NCI-H2171 treated with DMSO at 0.1 percent for 48 hours (cell line): ENCODE measurements at regions not wholly inside any gene's neighbourhood (a gene's known extent, or its start where the extent isn't known, plus 50 kb on each side); places are given as distances from the start of the nearest gene placed in this dataset.

Experiments
- DNase-seq: peaks from one replicate; lab custom pipeline; 2025; lab: John Stamatoyannopoulos, UW

DNA sequence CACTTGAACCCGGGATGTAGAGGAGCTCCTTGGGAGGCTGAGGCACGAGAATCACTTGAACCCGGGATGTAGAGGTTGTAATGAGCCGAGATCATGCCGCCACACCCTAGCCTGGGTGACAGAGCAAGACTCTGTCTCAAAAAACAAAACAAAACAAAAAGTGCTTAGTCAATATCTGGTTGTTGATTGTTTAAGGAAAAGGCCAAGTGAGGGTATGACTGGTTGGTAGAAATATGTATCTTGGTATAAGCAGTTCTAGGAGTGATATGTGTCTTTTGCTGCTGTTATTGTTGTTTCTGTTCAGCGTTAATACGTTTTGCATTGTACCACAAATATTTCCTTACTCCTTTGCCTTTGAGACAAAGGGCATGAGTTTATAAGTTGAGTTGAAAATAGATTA lies 210.7 kb upstream of the DMRT1 start:
- DNase-seq, result no peak

DNA sequence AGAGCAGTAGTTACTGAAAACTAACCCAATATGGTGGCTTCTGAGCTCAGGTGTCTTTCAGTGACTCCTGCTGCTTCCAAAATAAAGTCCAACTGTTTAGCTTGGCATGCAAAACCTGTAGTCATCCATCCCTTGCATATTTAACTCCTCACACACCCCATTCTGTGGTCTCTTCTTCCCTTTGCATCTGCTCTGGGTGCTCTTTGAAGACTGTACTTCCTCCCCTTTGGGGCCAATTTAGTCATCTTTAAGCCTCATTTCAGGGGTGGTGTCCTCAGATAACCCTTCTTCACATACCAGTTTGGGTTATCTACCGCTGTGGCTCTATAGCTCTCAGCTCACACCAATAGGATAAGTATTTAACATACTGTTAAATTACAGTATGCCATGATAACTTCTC lies 209.9 kb upstream of the DMRT1 start:
- no peak for DNase-seq

DNA sequence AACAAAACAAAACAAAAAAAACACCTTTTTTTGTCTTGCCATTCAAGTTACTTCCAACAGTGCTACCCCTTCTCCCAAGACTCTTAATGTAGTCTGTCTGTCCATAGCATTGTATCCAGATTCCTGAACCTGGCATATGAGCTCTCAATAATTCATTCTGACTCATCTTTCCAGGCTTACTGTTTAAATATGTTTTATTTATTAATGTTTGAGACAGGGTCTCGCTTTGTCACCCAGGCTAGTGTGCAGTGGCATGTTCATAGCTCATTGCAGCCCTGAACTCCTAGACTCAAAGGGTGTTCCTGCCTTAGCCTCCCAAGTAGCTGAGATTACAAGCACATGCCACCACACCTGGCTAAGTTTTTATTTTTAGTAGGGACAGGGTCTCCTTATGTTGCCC lies 208.0 kb upstream of the DMRT1 start:
- no peak for DNase-seq

DNA sequence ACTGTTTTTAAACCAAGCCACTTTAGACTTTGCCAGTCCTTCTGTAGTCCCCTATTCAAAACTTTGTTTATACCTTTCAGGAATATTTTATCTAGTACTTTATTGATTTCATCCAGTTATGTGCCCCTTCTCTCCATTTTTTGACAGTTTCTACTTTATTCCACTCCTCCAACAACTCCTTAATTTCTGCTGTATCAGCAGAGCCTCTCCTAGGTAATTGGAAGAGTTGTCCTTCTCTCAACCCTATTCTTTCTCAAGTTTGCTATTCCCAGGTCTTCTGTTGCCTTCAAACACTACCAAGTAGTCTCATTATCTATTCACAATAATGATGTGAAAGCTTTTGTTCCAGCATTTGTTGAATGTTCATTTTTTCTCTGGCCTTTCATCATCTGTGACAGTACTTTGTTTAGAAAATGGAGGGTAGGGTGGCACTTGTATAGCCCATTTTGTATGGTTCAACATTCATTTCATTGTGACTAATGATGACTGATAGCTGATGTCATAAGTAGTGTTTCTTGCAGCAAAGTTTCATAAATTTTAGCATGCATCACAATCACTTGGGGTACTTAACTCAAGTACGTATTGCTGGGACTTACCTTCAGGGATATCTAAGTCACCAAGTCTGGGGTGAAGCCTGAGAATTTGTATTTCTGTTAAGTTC lies 204.4 kb upstream of the DMRT1 start:
- DNase-seq, result no peak

DNA sequence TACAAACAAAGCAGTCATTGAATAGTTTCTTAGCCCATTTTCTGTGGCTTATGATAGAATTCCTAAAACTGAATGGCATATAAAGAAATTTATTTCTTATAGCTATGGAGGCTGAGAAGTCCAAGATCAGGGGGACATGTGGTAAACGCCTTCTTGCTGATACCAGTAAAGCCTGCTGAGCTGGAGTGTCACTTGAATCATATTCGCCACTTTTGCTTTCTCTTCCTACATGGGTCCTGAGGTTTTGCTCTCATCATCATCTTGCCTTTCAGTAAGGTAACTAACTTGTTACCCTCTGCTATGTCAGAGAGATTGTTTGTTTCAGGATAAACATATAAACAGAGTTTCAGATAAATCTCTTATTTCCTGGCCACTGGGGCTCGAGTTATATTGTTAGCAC lies 203.3 kb upstream of the DMRT1 start:
- no peak for DNase-seq

DNA sequence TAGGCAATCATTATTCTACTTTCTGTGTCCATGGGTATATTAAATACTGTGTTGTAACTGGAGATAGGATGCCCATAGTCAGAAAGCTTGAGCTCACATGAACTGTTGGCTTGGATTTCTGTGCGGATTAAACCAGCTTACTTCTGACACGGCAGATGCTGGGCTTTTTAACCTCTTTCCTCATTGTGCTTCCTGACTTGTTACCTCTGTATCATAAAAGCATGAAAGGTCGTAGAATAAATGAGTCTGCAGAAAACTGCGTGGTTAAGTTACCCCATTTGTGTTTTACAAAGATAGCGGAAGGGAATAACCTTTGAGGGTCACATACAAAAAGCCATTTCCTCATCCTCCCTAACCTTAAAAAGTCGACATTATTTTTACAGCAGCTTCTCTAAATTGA lies 199.5 kb upstream of the DMRT1 start:
- no peak for DNase-seq

DNA sequence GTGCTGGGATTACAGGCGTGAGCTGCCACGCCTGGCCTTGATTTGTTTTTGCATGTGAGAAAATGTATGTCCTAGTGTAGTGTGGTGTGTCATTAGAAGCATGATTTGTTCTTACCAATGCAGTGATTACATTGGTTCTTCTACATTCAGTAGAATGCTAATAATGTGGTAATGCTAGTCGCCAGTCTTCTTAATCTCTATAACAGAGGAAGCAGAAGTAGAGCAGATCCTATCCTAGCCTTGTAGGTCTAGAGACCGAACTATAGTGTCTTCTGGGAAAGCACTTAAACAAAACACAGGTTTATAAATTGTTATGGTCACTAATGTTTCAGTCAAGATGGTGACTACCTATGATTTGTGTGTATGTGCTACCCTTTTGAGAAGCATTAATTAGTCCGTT lies 197.5 kb upstream of the DMRT1 start:
- no peak for DNase-seq

DNA sequence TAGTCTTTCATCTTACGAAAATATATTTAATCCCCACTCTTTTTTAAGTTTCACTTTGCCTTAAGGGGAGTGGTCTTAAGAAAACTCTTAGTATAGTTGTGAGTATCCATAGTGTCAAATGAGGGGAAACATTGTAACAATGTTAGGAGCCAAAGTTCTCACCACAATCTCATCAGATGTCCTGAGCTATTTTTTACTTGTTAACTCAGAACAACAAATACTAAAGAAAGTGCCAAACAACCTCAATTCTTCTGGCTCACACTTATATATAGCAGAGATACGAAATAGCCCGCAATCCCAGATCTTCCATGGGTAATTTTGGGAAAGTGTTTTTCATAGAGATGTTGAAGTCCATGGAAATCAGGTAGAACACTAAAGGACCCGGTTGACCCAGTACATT lies 194.0 kb upstream of the DMRT1 start:
- DNase-seq, result no peak

DNA sequence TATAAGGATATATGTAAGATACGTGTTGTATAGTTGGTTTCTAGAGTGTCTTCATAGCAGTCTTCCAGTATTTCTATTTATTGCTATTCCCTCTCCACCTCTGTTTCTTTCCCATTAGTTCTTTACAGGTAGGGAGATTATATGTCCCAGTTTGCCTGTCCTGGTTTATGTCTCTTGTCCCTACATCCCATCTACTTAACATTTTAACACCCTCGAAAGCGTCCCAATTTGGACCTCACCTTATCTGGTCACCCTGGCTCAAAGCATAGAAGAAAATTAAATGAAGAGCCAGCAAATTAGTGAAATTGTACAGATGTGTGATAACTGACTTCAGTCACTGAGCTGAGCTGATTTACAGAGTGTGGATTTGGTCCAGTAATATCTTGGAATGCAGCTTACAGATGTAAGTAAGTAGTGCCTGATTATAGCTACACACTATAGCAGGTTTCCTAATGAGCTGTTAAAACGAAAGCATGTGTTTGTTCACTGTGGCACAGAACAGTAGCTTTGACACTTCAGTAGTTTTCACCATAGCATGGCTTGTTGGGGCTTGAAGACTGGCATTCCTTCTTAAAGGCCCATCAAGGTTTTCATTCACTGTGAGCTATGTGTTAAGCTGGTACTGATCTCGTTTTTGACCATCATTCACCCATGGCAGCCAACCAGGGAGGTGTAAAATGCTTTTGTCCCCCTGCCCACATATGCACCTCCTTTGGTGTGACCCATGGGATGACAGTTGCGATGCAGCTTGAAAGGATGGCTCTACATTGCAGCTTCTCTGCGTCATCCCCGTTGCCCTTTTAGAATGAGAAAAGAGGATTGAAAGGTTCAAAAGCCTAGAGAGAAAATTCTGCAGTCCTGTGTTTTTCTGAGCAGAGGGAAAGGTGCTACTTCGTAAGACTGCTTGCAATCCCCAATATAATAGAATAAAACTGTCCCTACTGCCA lies 192.1 kb upstream of the DMRT1 start:
- no peak for DNase-seq

DNA sequence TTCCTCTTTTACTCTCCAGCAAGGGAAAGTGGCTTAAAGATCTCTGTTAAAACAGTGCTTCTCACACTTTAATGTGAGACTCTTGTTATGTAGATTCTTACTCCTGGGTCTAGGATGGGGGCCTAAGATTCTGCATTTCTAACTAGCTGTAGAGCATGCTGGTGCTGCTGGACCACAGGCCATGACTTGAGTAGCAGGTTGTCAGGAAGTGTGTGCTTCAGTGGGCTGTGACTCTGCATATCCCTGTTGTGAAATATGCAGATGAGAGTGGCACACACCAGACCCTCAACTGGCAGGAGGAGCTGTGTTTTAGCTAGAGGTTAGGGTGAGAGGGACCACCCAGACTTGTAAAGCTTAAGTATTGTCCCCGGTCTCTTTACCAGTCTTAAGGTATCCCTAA lies 191.1 kb upstream of the DMRT1 start:
- DNase-seq, result no peak

DNA sequence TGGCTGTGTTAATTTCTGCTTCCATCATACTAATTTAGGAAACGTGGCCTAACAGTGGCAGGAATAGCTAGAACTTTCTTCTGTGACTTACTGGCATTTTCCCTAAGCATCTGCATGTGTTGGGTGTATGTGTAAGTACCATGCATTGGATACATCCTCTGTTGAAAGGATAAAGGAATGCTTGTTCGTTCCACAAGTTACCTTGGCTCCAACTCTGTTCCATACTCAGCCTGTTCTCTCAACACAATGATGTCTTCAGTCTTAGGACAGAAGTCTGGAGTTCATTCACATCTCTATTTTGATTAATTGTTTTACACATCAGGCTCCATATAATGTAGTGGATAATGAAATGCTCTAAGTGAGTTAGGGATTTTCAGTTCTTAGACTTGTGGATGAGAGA lies 190.1 kb upstream of the DMRT1 start:
- DNase-seq, result no peak

DNA sequence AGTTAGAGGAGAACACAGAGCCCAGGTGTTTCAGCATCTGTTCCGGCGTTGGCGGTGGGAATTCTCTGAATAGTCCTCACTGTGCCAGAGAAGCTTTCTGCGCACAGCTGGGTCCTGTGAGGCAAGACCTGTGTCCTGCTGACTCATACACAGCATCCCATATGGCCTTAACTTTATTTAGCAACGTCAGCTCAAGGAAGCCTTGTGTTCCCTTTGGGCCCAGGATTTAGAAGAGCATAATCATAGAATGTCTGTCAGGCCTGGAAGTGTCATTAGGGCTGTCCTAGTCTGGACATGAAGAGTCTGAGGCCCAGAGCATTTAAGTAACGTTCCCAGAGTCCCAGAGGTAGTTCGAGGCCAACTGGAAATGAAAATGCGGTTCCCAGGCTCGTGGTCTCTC lies 188.6 kb upstream of the DMRT1 start:
- no peak for DNase-seq

DNA sequence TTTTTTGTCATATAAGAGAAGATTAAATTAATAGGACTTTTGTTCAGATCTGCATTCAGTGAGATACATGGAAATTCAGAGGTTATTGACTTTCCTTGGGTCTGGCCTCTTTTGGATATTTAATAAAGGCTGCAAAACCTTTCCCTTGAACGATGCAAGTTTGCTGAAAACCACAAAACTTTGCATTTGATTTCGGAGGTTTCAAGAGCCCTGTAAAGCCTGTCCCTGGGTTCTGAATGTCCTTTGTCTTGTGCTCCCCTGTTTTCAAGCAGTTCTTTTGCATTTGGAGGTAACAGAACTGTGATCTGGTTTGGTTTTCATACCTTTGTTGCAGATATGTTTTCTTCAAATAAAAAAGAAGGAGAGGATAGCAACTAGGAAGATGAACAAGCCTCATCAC lies 188.1 kb upstream of the DMRT1 start:
- DNase-seq, result no peak

DNA sequence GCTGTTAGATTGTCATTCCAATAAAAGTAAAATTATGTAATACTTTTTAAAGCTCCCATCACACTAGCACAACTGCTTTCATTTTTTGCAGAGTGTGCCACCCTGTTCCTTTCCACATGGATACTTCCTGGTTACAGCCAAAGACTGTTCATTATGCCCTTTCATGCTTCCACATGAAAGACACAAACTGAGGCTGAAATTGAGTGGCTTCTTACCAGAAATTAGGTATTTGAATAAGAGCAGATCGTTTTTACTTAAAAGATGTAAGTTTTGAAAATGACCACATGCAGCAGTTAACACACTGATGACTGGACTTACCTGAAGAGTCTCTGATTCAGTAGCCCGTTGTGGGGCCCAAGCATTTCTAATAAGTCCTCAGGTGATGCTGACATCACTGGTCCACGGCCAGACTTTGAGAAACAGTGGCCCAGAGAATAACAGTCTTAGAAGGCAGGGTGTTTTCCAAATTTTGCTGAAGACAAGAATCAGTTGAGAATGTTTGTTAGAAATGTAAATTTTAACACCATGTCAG lies 187.6 kb upstream of the DMRT1 start:
- DNase-seq, result no peak

DNA sequence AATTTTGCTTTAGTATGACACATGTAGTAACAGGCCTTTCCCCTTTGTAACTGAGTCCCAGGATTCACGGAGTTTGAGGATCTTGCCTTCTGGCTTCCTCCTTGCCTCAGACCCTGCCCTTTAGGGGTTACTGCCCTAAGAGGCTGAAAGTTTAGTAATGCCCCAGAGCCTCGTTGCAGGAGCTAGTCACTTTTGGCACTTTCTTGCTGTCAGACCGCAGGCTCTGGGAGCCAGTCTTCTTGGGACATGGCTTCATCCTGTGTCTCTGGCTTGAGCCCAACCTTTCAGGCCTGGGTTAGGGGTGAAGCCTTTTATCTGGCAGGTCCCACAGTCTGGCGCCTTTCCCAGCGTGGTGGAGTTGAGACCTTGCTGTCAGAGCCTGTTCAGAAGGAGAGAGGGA lies 185.6 kb upstream of the DMRT1 start:
- no peak for DNase-seq

DNA sequence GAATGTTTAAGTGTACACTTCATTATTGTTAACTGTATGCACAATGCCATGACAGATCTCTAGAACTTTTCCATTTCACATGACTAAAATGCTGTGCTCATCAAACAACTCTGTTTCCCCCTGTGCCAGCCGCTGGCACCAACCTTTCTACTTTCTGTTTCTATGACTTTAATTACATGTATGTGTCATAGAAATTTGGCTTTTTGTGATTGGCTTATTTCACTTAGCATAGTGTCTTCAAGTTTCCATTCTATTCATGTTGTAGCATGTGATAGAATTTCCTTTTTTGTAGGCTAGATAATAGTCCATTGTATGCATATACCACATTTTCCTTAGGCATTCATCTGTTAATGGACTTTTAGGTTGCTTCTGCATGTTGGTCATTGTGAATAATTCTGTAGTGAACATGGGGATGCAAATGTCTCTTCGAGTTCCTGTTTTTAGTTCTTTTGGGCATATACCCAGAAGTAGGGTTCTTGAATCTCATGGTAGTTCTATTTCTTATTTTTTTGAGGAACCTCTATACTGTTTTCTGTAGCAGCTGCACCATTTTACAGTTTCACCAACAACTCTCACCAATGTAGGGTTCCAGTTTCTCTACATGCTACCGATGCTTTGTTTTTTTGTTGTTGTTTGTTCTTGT lies 184.4 kb upstream of the DMRT1 start:
- DNase-seq, result no peak

DNA sequence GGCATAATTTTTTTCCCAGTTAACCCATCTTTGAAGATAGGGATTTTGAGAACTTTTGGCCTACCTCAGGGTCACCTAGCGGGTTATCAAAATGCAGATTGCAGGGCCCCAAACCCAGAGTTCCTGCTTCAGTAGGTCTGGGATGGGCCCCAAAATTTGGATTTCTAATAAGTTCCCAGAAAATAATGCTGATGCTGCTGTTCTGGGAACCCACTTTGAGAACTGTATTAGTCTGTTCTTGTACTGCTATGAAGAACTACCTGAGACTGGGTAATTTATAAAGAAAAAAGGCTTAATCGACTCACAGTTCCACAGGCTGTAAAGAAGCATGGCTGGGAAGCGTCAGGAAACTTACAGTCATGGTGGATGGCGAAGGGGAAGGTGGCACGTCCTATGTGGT lies 182.2 kb upstream of the DMRT1 start:
- no peak for DNase-seq

DNA sequence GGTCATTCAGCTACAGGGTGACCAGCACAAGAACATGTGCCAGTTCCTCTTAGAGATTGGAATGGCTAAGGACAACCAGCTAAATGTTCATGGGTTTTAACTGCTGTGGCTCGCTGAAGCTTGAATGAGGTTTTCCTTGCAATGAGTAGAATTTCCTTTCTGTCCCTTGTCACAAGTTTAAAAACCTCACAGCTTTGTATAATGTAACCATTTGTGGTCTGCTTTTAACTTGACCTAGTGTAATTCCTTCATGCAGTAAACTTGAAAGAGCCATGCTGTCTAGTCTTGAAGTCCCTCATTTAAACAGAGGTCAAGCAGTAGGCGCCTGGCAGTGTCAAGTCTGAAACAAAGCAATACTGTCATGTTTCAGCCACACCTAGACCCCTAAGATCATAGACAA lies 181.3 kb upstream of the DMRT1 start:
- DNase-seq, result no peak

DNA sequence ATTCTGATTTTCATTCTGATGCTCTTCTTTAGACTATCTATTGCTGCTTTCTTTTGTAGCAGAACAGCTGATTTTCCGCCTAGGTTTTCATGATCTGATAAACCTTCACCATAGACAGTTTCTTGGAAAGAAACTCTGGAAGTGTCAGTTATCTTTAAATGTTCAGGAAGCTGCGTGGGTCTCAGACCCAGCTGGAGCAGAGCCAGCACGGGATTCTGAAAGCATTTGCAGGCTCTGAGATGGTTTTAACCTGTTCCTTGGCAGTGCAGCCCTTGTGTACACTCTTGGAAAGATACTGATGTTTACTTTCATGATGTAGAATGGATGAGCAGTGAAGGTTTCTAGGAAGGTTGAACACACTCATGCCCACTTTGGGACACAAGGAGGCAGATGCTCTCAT lies 178.0 kb upstream of the DMRT1 start:
- no peak for DNase-seq

DNA sequence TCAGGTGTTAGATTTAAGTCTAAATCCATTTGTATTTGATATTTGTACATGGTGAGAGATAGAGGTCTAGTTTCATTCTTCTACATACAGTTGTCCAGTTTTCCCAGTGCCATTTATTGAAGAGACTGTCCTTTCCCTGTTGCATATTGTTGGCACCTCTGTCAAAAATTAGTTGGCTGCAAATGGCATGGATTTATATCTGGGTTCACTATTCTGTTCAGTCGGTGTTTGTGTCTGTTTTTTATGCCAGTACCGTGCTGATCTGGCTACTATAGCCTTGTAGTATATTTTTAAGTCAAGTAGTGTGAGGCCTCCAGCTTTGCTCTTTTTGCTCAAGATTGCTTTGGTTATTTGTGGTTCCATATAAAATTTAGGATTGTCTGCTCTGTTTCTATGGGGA lies 176.2 kb upstream of the DMRT1 start:
- DNase-seq, result no peak

DNA sequence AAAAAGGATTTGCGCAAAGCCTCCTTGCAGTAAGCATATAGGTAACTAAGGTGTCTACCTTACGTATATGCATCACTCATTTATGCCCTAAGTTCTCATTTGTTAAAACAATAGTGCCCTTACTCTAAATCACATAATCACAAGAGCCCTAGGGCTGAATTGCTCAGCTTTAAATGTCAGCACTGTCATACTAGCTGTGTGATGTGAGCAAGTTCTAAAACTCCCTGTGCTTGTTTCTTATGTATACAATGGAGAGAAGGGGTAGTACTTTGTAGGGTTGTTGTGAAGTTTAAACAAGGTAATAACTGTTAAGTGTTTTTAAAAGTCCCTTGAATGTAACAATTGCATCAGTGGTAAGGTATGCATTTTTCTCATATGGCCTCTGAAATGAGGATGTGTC lies 169.5 kb upstream of the DMRT1 start:
- DNase-seq, result no peak

DNA sequence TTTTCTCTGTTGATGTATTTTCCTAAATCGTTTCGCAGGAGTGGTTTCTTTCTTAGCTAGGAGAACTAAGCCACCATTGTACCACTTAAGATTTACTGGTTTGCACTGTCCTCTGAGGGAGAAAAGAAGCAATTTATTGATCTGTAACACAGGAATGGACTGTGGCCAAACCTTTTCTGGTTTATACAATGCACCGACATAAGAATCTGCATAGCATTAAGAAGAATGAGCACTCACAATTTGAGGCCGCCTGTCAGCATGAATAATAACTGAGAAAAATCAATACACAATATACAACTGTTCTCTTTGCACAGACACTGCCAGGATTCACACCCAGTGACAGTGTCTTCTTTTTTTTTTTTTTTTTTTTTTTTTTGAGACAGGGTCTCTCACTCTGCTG lies 168.6 kb upstream of the DMRT1 start:
- DNase-seq, result no peak
